ENCODE measurements at regions not wholly inside any gene's neighbourhood (a gene's known extent, or its start where the extent isn't known, plus 50 kb on each side); places are given as distances from the start of the nearest gene placed in this dataset.

- in situ Hi-C loops (cut with HindIII; ENCODE audit: low pct_ligation_motif_present, low pct_unique_long_range_greater_than_20kb, low sequenced_read_pairs), result no loop called here
- DNase-seq, result peak; percentile 4
Measured at GRCh38 chr10:25768167-25768566, 165.9 kb upstream of the MYO3A start.

GRCh38 chr10:25778646-25779045 lies 155.4 kb upstream of the MYO3A start:
- in situ Hi-C loops (cut with HindIII; ENCODE audit: low pct_ligation_motif_present, low pct_unique_long_range_greater_than_20kb, low sequenced_read_pairs), result no loop called here
- DNase-seq, result no peak

GRCh38 chr10:25786161-25786560 lies 147.9 kb upstream of the MYO3A start:
- in situ Hi-C loops (cut with HindIII; ENCODE audit: low pct_ligation_motif_present, low pct_unique_long_range_greater_than_20kb, low sequenced_read_pairs), result no loop called here
- no peak for DNase-seq

- no peak for DNase-seq
- in situ Hi-C loops (cut with HindIII; ENCODE audit: low pct_ligation_motif_present, low pct_unique_long_range_greater_than_20kb, low sequenced_read_pairs), result no loop called here
Measured at GRCh38 chr10:25786899-25787298, 147.1 kb upstream of the MYO3A start.

GRCh38 chr10:25797888-25798429 lies 136.1 kb upstream of the MYO3A start:
- DNase-seq, result no peak
- in situ Hi-C loops (cut with HindIII; ENCODE audit: low pct_ligation_motif_present, low pct_unique_long_range_greater_than_20kb, low sequenced_read_pairs), result no loop called here

GRCh38 chr10:25804505-25804904 lies 129.5 kb upstream of the MYO3A start:
- in situ Hi-C loops (cut with HindIII; ENCODE audit: low pct_ligation_motif_present, low pct_unique_long_range_greater_than_20kb, low sequenced_read_pairs), result no loop called here

GRCh38 chr10:25805986-25806385 lies 128.0 kb upstream of the MYO3A start:
- no peak for DNase-seq
- in situ Hi-C loops (cut with HindIII; ENCODE audit: low pct_ligation_motif_present, low pct_unique_long_range_greater_than_20kb, low sequenced_read_pairs), result no loop called here

More at GRCh38 chr10:25804505-25804904, 129.5 kb upstream of the MYO3A start:
- no peak for DNase-seq

GRCh38 chr10:25808372-25808771 lies 125.7 kb upstream of the MYO3A start:
- in situ Hi-C loops (cut with HindIII; ENCODE audit: low pct_ligation_motif_present, low pct_unique_long_range_greater_than_20kb, low sequenced_read_pairs), result no loop called here
- no peak for DNase-seq

GRCh38 chr10:25811052-25811685 lies 122.9 kb upstream of the MYO3A start:
- in situ Hi-C loops (cut with HindIII; ENCODE audit: low pct_ligation_motif_present, low pct_unique_long_range_greater_than_20kb, low sequenced_read_pairs), result no loop called here

GRCh38 chr10:25813511-25813910 lies 120.5 kb upstream of the MYO3A start:
- DNase-seq, result no peak
- in situ Hi-C loops (cut with HindIII; ENCODE audit: low pct_ligation_motif_present, low pct_unique_long_range_greater_than_20kb, low sequenced_read_pairs), result no loop called here

More at GRCh38 chr10:25811052-25811685, 122.9 kb upstream of the MYO3A start:
- DNase-seq, result no peak

- no peak for DNase-seq
- in situ Hi-C loops (cut with HindIII; ENCODE audit: low pct_ligation_motif_present, low pct_unique_long_range_greater_than_20kb, low sequenced_read_pairs), result no loop called here
Measured at GRCh38 chr10:25815236-25815635, 118.8 kb upstream of the MYO3A start.

GRCh38 chr10:25815999-25816768 lies 117.8 kb upstream of the MYO3A start:
- in situ Hi-C loops (cut with HindIII; ENCODE audit: low pct_ligation_motif_present, low pct_unique_long_range_greater_than_20kb, low sequenced_read_pairs), result no loop called here
- no peak for DNase-seq

- DNase-seq, result no peak
- in situ Hi-C loops (cut with HindIII; ENCODE audit: low pct_ligation_motif_present, low pct_unique_long_range_greater_than_20kb, low sequenced_read_pairs), result no loop called here
Measured at GRCh38 chr10:25817200-25817599, 116.8 kb upstream of the MYO3A start.

- DNase-seq, result no peak
- in situ Hi-C loops (cut with HindIII; ENCODE audit: low pct_ligation_motif_present, low pct_unique_long_range_greater_than_20kb, low sequenced_read_pairs), result no loop called here
Measured at GRCh38 chr10:25818751-25819150, 115.3 kb upstream of the MYO3A start.

GRCh38 chr10:25820472-25820871 lies 113.6 kb upstream of the MYO3A start:
- in situ Hi-C loops (cut with HindIII; ENCODE audit: low pct_ligation_motif_present, low pct_unique_long_range_greater_than_20kb, low sequenced_read_pairs), result no loop called here
- DNase-seq, result no peak

GRCh38 chr10:25820874-25821273 lies 113.2 kb upstream of the MYO3A start:
- in situ Hi-C loops (cut with HindIII; ENCODE audit: low pct_ligation_motif_present, low pct_unique_long_range_greater_than_20kb, low sequenced_read_pairs), result no loop called here
- no peak for DNase-seq

- no peak for DNase-seq
- in situ Hi-C loops (cut with HindIII; ENCODE audit: low pct_ligation_motif_present, low pct_unique_long_range_greater_than_20kb, low sequenced_read_pairs), result no loop called here
Measured at GRCh38 chr10:25824050-25824449, 110.0 kb upstream of the MYO3A start.

- no peak for DNase-seq
- in situ Hi-C loops (cut with HindIII; ENCODE audit: low pct_ligation_motif_present, low pct_unique_long_range_greater_than_20kb, low sequenced_read_pairs), result no loop called here
Measured at GRCh38 chr10:25828475-25828874, 105.6 kb upstream of the MYO3A start.

GRCh38 chr10:25831080-25831479 lies 102.9 kb upstream of the MYO3A start:
- peak; percentile 12 for DNase-seq
- in situ Hi-C loops (cut with HindIII; ENCODE audit: low pct_ligation_motif_present, low pct_unique_long_range_greater_than_20kb, low sequenced_read_pairs), result no loop called here

GRCh38 chr10:25839683-25840082 lies 94.3 kb upstream of the MYO3A start:
- in situ Hi-C loops (cut with HindIII; ENCODE audit: low pct_ligation_motif_present, low pct_unique_long_range_greater_than_20kb, low sequenced_read_pairs), result no loop called here
- no peak for DNase-seq

Measured in ACHN (cell line).